HUES64 (cell line): ENCODE measurements at regions not wholly inside any gene's neighbourhood (a gene's known extent, or its start where the extent isn't known, plus 50 kb on each side); places are given as distances from the start of the nearest gene placed in this dataset.
A peak's percentile ranks its signal among the peaks of the same experiment; 100 is the strongest.
"Not testable (repeated sequence)": the region's sequence is repeated elsewhere in the genome, so short reads cannot be mapped to it uniquely, and the experiment has no call there.

Experiments used
- H3K27ac ChIP-seq: 2 replicates; pipeline ENCODE4 v1.7.0; 2013; ENCODE audit warnings: low read depth, low read length, inconsistent platforms
- H3K27me3 ChIP-seq: 2 replicates; pipeline ENCODE4 v1.6.1; 2013; ENCODE audit warnings: mild to moderate bottlenecking, low read length; ENCODE audit not compliant: insufficient read depth
- H3K36me3 ChIP-seq: 2 replicates; pipeline ENCODE4 v1.6.1; 2013; ENCODE audit warnings: mild to moderate bottlenecking, low read length; ENCODE audit not compliant: insufficient read depth
- H3K4me1 ChIP-seq: 2 replicates; pipeline ENCODE4 v1.6.1; 2013; ENCODE audit warnings: mild to moderate bottlenecking, low read length, moderate library complexity; ENCODE audit not compliant: insufficient read depth
- H3K4me3 ChIP-seq: 2 replicates; pipeline ENCODE4 v1.5.1; 2013; ENCODE audit warnings: mild to moderate bottlenecking, low read length, moderate library complexity
- H3K9ac ChIP-seq: 2 replicates; pipeline ENCODE4 v1.6.1; 2013; ENCODE audit warnings: mild to moderate bottlenecking, low read depth, low read length
- H3K9me3 ChIP-seq: 2 replicates; pipeline ENCODE4 v1.6.1; 2013; ENCODE audit warnings: low read depth, low read length; ENCODE audit not compliant: insufficient read depth
- WGBS: fragments of 150-250, 120-280 bp; methylation state at CpG from one replicate; pipeline ENCODE4 v1.1.7; 2013; ENCODE audit warnings: missing lambda C conversion rate; 5-methylcytosine and 5-hydroxymethylcytosine counted together

- peak overlapping the region; percentile 14; the same call in 1 of the 2 replicates for H3K27ac ChIP-seq
- H3K9ac ChIP-seq = peak overlapping the region; percentile 24; the same call in 1 of the 2 replicates
- no peaks in the 10 kb centered on the region for H3K27me3 ChIP-seq
- no peak overlapping the region for H3K4me3 ChIP-seq
- H3K36me3 ChIP-seq = no peaks in the 10 kb centered on the region
- 47% methylated on average over 10 of the region's 15 CpGs for WGBS
- no peaks in the 10 kb centered on the region for H3K9me3 ChIP-seq
- H3K4me1 ChIP-seq = peaks cover 28% of the 10 kb centered on the region
Measured at GRCh38 chr5:90056911-90057705, 352.4 kb downstream of the CETN3 start.

- no peak overlapping the region for H3K4me3 ChIP-seq
- no peaks in the 10 kb centered on the region for H3K27me3 ChIP-seq
- H3K4me1 ChIP-seq = peaks cover 28% of the 10 kb centered on the region
- WGBS = 76% methylated on average over 9 of the region's 9 CpGs
- H3K9me3 ChIP-seq = no peaks in the 10 kb centered on the region
- H3K27ac ChIP-seq = peak overlapping the region; percentile 14; the same call in 1 of the 2 replicates
- peak overlapping the region; percentile 1; the same call in 1 of the 2 replicates for H3K9ac ChIP-seq
- H3K36me3 ChIP-seq = no peaks in the 10 kb centered on the region
Measured at GRCh38 chr5:90055831-90056328, 353.7 kb downstream of the CETN3 start.

GRCh38 chr5:90054612-90055011 lies 354.9 kb downstream of the CETN3 start:
- no peak overlapping the region for H3K9ac ChIP-seq
- H3K27ac ChIP-seq = no peak overlapping the region
- H3K4me3 ChIP-seq = no peak overlapping the region
- H3K9me3 ChIP-seq = no peaks in the 10 kb centered on the region
- WGBS = no CpG with 5 or more reads among the region's 3 CpGs
- no peaks in the 10 kb centered on the region for H3K27me3 ChIP-seq
- no peaks in the 10 kb centered on the region for H3K36me3 ChIP-seq
- peaks cover 28% of the 10 kb centered on the region for H3K4me1 ChIP-seq

GRCh38 chr5:90051756-90052155 lies 357.8 kb downstream of the CETN3 start:
- H3K27me3 ChIP-seq = no peaks in the 10 kb centered on the region
- H3K4me1 ChIP-seq = peaks cover 16% of the 10 kb centered on the region
- H3K9ac ChIP-seq = no peak overlapping the region
- H3K9me3 ChIP-seq = no peaks in the 10 kb centered on the region
- H3K36me3 ChIP-seq = no peaks in the 10 kb centered on the region
- no peak overlapping the region for H3K27ac ChIP-seq
- 94% methylated on average over 1 of the region's 1 CpG for WGBS
- H3K4me3 ChIP-seq = no peak overlapping the region

GRCh38 chr5:90050103-90050502 lies 359.5 kb downstream of the CETN3 start:
- Histone ChIP-seq H3K36me3 (no peaks in the 10 kb centered on the region), H3K9ac (no peak overlapping the region), H3K9me3 (peaks cover 13% of the 10 kb centered on the region), H3K4me3 (no peak overlapping the region), H3K27me3 (no peaks in the 10 kb centered on the region), H3K27ac (no peak overlapping the region), H3K4me1 (no peaks in the 10 kb centered on the region; the same call in 1 of the 2 replicates)
- WGBS = 83% methylated on average over 2 of the region's 2 CpGs

- H3K4me3 ChIP-seq = no peak overlapping the region
- no peaks in the 10 kb centered on the region for H3K27me3 ChIP-seq
- H3K9me3 ChIP-seq = peaks cover 20% of the 10 kb centered on the region
- H3K27ac ChIP-seq = no peak overlapping the region
- no peaks in the 10 kb centered on the region for H3K36me3 ChIP-seq
- H3K4me1 ChIP-seq = no peaks in the 10 kb centered on the region; the same call in 1 of the 2 replicates
- no peak overlapping the region for H3K9ac ChIP-seq
- 98% methylated on average over 4 of the region's 5 CpGs for WGBS
Measured at GRCh38 chr5:90047113-90047512, 362.4 kb downstream of the CETN3 start.

- H3K9me3 ChIP-seq, H3K4me3 ChIP-seq, H3K27me3 ChIP-seq, H3K27ac ChIP-seq, H3K36me3 ChIP-seq, H3K4me1 ChIP-seq, H3K9ac ChIP-seq: not testable (repeated sequence)
- WGBS = 95% methylated on average over 2 of the region's 4 CpGs
Measured at GRCh38 chr5:90040082-90040481, 369.5 kb downstream of the CETN3 start.

GRCh38 chr5:90037646-90038045 lies 371.9 kb downstream of the CETN3 start:
- Histone ChIP-seq H3K4me3 (no peak overlapping the region), H3K27me3 (no peaks in the 10 kb centered on the region), H3K36me3 (no peaks in the 10 kb centered on the region), H3K27ac (no peak overlapping the region), H3K9ac (no peak overlapping the region), H3K9me3 (no peaks in the 10 kb centered on the region), H3K4me1 (no peaks in the 10 kb centered on the region)
- 97% methylated on average over 4 of the region's 4 CpGs for WGBS

- Histone ChIP-seq H3K27ac (no peak overlapping the region), H3K4me3 (no peak overlapping the region)
Measured at GRCh38 chr5:90022711-90023053, 386.9 kb downstream of the CETN3 start.

GRCh38 chr5:90022002-90022710 lies 387.4 kb downstream of the CETN3 start:
- no peak overlapping the region for H3K9ac ChIP-seq
- H3K27ac ChIP-seq = no peak overlapping the region

More at GRCh38 chr5:90022711-90023053, 386.9 kb downstream of the CETN3 start:
- no peak overlapping the region for H3K9ac ChIP-seq
- H3K9me3 ChIP-seq = no peaks in the 10 kb centered on the region
- peaks cover 13% of the 10 kb centered on the region; the same call in 1 of the 2 replicates for H3K4me1 ChIP-seq
- H3K27me3 ChIP-seq = no peaks in the 10 kb centered on the region
- H3K36me3 ChIP-seq = no peaks in the 10 kb centered on the region

More at GRCh38 chr5:90022002-90022710, 387.4 kb downstream of the CETN3 start:
- Histone ChIP-seq H3K9me3 (no peaks in the 10 kb centered on the region), H3K27me3 (no peaks in the 10 kb centered on the region), H3K4me1 (peaks cover 19% of the 10 kb centered on the region), H3K36me3 (no peaks in the 10 kb centered on the region), H3K4me3 (no peak overlapping the region)
- 100% methylated on average over 1 of the region's 1 CpG for WGBS
